Islet of Langerhans (tissue), 1 donor: ENCODE measurements at regions not wholly inside any gene's neighbourhood (a gene's known extent, or its start where the extent isn't known, plus 50 kb on each side); places are given as distances from the start of the nearest gene placed in this dataset.
"Not testable (repeated sequence)": the region's sequence is repeated elsewhere in the genome, so short reads cannot be mapped to it uniquely, and the experiment has no call there.

ENCODE experiments used
- FAIRE-seq: peaks from one replicate; lab custom pipeline; 2011; peaks lifted over from hg19 to GRCh38; lab: Jason Lieb, UNC

- no peak for FAIRE-seq
These were observed 226.5 kb upstream of the GAP43 start for GRCh38 chr3:115396801-115397200.

- no peak for FAIRE-seq
These were observed 225.9 kb upstream of the GAP43 start for GRCh38 chr3:115397433-115397832.

- FAIRE-seq = no peak
These were observed 224.8 kb upstream of the GAP43 start for GRCh38 chr3:115398506-115398905.

- no peak for FAIRE-seq
These were observed 223.6 kb upstream of the GAP43 start for GRCh38 chr3:115399750-115400149.

GRCh38 chr3:115401298-115401697, 222.0 kb upstream of the GAP43 start:
- no peak for FAIRE-seq

- FAIRE-seq = no peak
These were observed 221.3 kb upstream of the GAP43 start for GRCh38 chr3:115401851-115402501.

- FAIRE-seq = no peak
These were observed 220.7 kb upstream of the GAP43 start for GRCh38 chr3:115402651-115403050.

- no peak for FAIRE-seq
These were observed 219.5 kb upstream of the GAP43 start for GRCh38 chr3:115403786-115404185.

GRCh38 chr3:115409596-115409995, 213.7 kb upstream of the GAP43 start:
- FAIRE-seq = no peak

- not testable (repeated sequence) for FAIRE-seq
These were observed 208.7 kb upstream of the GAP43 start for GRCh38 chr3:115414610-115415009.

- FAIRE-seq = no peak
These were observed 207.9 kb upstream of the GAP43 start for GRCh38 chr3:115415246-115415996.

- FAIRE-seq = no peak
These were observed 204.7 kb upstream of the GAP43 start for GRCh38 chr3:115418583-115418982.

GRCh38 chr3:115420086-115420485, 203.2 kb upstream of the GAP43 start:
- no peak for FAIRE-seq

GRCh38 chr3:115423170-115423569, 200.1 kb upstream of the GAP43 start:
- FAIRE-seq = no peak

- no peak for FAIRE-seq
These were observed 194.5 kb upstream of the GAP43 start for GRCh38 chr3:115428841-115429240.

GRCh38 chr3:115436767-115437301, 186.5 kb upstream of the GAP43 start:
- no peak for FAIRE-seq

GRCh38 chr3:115438799-115439198, 184.5 kb upstream of the GAP43 start:
- no peak for FAIRE-seq

- FAIRE-seq = no peak
These were observed 177.8 kb upstream of the GAP43 start for GRCh38 chr3:115445559-115445958.

- no peak for FAIRE-seq
These were observed 174.5 kb upstream of the GAP43 start for GRCh38 chr3:115448851-115449250.

- FAIRE-seq = no peak
These were observed 173.3 kb upstream of the GAP43 start for GRCh38 chr3:115450036-115450435.

- FAIRE-seq = no peak
These were observed 159.3 kb upstream of the GAP43 start for GRCh38 chr3:115464036-115464435.

- peak; percentile 95 for FAIRE-seq
These were observed 153.7 kb upstream of the GAP43 start for GRCh38 chr3:115469649-115470048.

- FAIRE-seq = no peak
These were observed 153.1 kb upstream of the GAP43 start for GRCh38 chr3:115470254-115470653.
